ENCODE measurements at regions not wholly inside any gene's neighbourhood (a gene's known extent, or its start where the extent isn't known, plus 50 kb on each side); places are given as distances from the start of the nearest gene placed in this dataset.

DNA sequence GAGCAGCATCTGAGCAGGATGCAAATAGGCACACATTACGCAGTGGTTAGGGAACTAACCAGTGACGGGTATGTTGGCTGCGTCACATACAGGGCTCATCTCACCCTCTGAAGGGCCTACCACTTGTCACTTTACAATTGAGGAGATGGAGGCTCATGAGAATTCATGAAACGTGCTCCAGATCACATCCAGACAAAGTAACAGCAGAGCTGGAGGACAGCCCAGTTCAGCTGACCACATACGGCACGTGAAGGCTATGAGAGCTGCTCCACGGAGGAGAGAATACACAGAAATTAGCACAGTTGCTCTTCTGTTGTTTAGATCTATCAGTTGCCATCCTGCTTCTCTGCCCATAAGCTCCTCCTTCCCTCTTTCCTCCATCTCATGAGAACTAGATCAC lies 78.4 kb downstream of the FAM9B start:
- Histone ChIP-seq H3K27ac (ENCODE audit: low read length, poor library complexity, severe bottlenecking) (no peak overlapping the region), H3K27me3 (ENCODE audit: control insufficient read depth in 1 of 2, insufficient read depth in 1 of 2, low read length in 2 of 2) (peaks cover 0 to 26% of the 10 kb centered on the region in 2 experiments), H3K36me3 (ENCODE audit: control insufficient read depth in 1 of 2, insufficient read depth in 2 of 2, low read depth in 1 of 2, low read length in 2 of 2) (no peaks in the 10 kb centered on the region), H4K91ac (ENCODE audit: low read length) (no peak overlapping the region), H4K8ac (ENCODE audit: low read length) (no peak overlapping the region), H3K14ac (ENCODE audit: low read length in 2 of 2) (no peak overlapping the region), H3K4me3 (ENCODE audit: insufficient read depth in 1 of 2, low read depth in 1 of 2, low read length in 2 of 2) (no peak overlapping the region), H2AK5ac (ENCODE audit: low read length, severe bottlenecking) (no peak overlapping the region), H3K4me2 (ENCODE audit: low read length, poor library complexity, severe bottlenecking) (no peak overlapping the region), H3K79me1 (replicated peaks; ENCODE audit: low read length, poor library complexity, severe bottlenecking) (no peaks in the 10 kb centered on the region), H2BK120ac (ENCODE audit: low read depth, low read length) (no peak overlapping the region), H3K4ac (ENCODE audit: low read depth in 1 of 2, low read length in 2 of 2) (no peak overlapping the region), H3K9ac (ENCODE audit: low read length) (no peak overlapping the region), H2BK12ac (ENCODE audit: low read length in 2 of 2) (no peak overlapping the region), H3K18ac (ENCODE audit: low read depth in 1 of 2, low read length in 2 of 2) (no peak overlapping the region), H2BK15ac (ENCODE audit: low read depth, poor library complexity, severe bottlenecking) (no peak overlapping the region), H3K23ac (ENCODE audit: low read length in 2 of 2) (no peak overlapping the region), H3K9me3 (ENCODE audit: control insufficient read depth, low read length) (no peaks in the 10 kb centered on the region), H2AFZ (ENCODE audit: low read depth, low read length) (no peak overlapping the region), H3K4me1 (ENCODE audit: control insufficient read depth, insufficient read depth, low read depth, low read length) (peaks cover 1% of the 10 kb centered on the region), H2BK5ac (ENCODE audit: low read depth, low read length, poor library complexity, severe bottlenecking) (no peak overlapping the region)
- no peak for DNase-seq
- 92% methylated on average over 7 of the region's 7 CpGs for WGBS

DNA sequence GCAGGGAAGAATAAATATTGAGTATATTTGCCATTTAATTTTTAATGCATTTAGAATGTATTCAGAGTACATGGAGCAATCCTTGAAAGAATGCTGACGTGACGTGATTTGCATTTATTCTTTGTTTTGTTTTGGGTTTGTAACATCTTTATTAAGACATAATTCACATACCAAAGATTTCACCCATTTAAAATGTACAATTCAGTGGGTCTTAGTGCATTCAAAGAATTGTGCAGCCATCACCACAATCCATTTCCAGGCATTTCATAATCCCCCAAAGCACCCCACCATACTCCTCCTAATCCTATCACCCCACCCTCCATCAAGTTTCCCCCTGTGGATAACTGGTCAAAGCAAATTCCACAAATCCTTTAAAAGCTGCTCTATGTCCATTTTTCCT lies 87.4 kb downstream of the FAM9B start:
- H3K4me2 ChIP-seq (ENCODE audit: low read length, poor library complexity, severe bottlenecking) = no peak overlapping the region
- H3K18ac ChIP-seq (ENCODE audit: low read depth in 1 of 2, low read length in 2 of 2) = no peak overlapping the region
- no peak overlapping the region for H3K23ac ChIP-seq (ENCODE audit: low read length in 2 of 2)
- H2BK120ac ChIP-seq (ENCODE audit: low read depth, low read length) = no peak overlapping the region
- no peak overlapping the region for H3K4me3 ChIP-seq (ENCODE audit: insufficient read depth in 1 of 2, low read depth in 1 of 2, low read length in 2 of 2)
- H4K91ac ChIP-seq (ENCODE audit: low read length) = no peak overlapping the region
- no CpG with 5 or more reads among the region's 2 CpGs for WGBS
- H3K4me1 ChIP-seq (ENCODE audit: control insufficient read depth, insufficient read depth, low read depth, low read length) = no peaks in the 10 kb centered on the region
- H2AFZ ChIP-seq (ENCODE audit: low read depth, low read length) = no peak overlapping the region
- no peak overlapping the region for H3K9ac ChIP-seq (ENCODE audit: low read length)
- H2AK5ac ChIP-seq (ENCODE audit: low read length, severe bottlenecking) = no peak overlapping the region
- no peak overlapping the region for H4K8ac ChIP-seq (ENCODE audit: low read length)
- no peaks in the 10 kb centered on the region for H3K36me3 ChIP-seq (ENCODE audit: control insufficient read depth in 1 of 2, insufficient read depth in 2 of 2, low read depth in 1 of 2, low read length in 2 of 2)
- H3K4ac ChIP-seq (ENCODE audit: low read depth in 1 of 2, low read length in 2 of 2) = no peak overlapping the region
- no peak overlapping the region for H2BK15ac ChIP-seq (ENCODE audit: low read depth, poor library complexity, severe bottlenecking)
- H3K27ac ChIP-seq (ENCODE audit: low read length, poor library complexity, severe bottlenecking) = no peak overlapping the region
- H3K9me3 ChIP-seq (ENCODE audit: control insufficient read depth, low read length) = no peaks in the 10 kb centered on the region
- no peak for DNase-seq
- no peaks in the 10 kb centered on the region for H3K79me1 ChIP-seq (replicated peaks; ENCODE audit: low read length, poor library complexity, severe bottlenecking)
- no peak overlapping the region for H2BK12ac ChIP-seq (ENCODE audit: low read length in 2 of 2)
- peaks cover 0 to 6% of the 10 kb centered on the region in 2 experiments for H3K27me3 ChIP-seq (ENCODE audit: control insufficient read depth in 1 of 2, insufficient read depth in 1 of 2, low read length in 2 of 2)
- no peak overlapping the region for H3K14ac ChIP-seq (ENCODE audit: low read length in 2 of 2)
- no peak overlapping the region for H2BK5ac ChIP-seq (ENCODE audit: low read depth, low read length, poor library complexity, severe bottlenecking)

DNA sequence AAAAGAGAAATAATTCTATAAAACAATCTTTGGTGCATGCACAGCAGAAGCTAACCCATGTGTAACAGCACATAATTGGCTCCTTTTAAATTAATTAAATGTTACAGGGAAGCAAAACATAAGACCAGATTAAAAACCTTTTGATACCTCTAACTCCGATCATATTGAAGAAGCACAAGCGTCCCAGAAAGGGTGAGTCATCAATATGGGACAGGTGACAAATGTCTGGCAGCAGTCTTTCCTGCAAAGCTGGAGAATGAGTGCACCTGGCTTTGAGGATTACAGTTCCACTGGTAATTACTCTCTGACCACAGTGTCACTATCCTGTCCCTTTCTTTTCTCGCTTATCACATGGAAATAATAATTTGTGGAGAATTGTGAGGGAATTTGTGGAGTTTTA lies 94.6 kb downstream of the FAM9B start:
- no peaks in the 10 kb centered on the region for H3K9me3 ChIP-seq (ENCODE audit: control insufficient read depth, low read length)
- no peaks in the 10 kb centered on the region for H3K36me3 ChIP-seq (ENCODE audit: control insufficient read depth in 1 of 2, insufficient read depth in 2 of 2, low read depth in 1 of 2, low read length in 2 of 2)
- H2AFZ ChIP-seq (ENCODE audit: low read depth, low read length) = no peak overlapping the region
- H4K8ac ChIP-seq (ENCODE audit: low read length) = no peak overlapping the region
- no peak overlapping the region for H3K23ac ChIP-seq (ENCODE audit: low read length in 2 of 2)
- no peak overlapping the region for H3K4ac ChIP-seq (ENCODE audit: low read depth in 1 of 2, low read length in 2 of 2)
- H3K4me1 ChIP-seq (ENCODE audit: control insufficient read depth, insufficient read depth, low read depth, low read length) = no peaks in the 10 kb centered on the region
- 60% methylated on average over 1 of the region's 3 CpGs for WGBS
- no peak overlapping the region for H4K91ac ChIP-seq (ENCODE audit: low read length)
- no peak overlapping the region for H2BK12ac ChIP-seq (ENCODE audit: low read length in 2 of 2)
- no peak for DNase-seq
- H3K9ac ChIP-seq (ENCODE audit: low read length) = no peak overlapping the region
- no peak overlapping the region for H3K4me3 ChIP-seq (ENCODE audit: insufficient read depth in 1 of 2, low read depth in 1 of 2, low read length in 2 of 2)
- H2BK120ac ChIP-seq (ENCODE audit: low read depth, low read length) = no peak overlapping the region
- no peak overlapping the region for H3K14ac ChIP-seq (ENCODE audit: low read length in 2 of 2)
- no peak overlapping the region for H3K27ac ChIP-seq (ENCODE audit: low read length, poor library complexity, severe bottlenecking)
- H3K18ac ChIP-seq (ENCODE audit: low read depth in 1 of 2, low read length in 2 of 2) = no peak overlapping the region
- no peak overlapping the region for H2AK5ac ChIP-seq (ENCODE audit: low read length, severe bottlenecking)
- H2BK15ac ChIP-seq (ENCODE audit: low read depth, poor library complexity, severe bottlenecking) = no peak overlapping the region
- no peaks in the 10 kb centered on the region for H3K79me1 ChIP-seq (replicated peaks; ENCODE audit: low read length, poor library complexity, severe bottlenecking)
- H2BK5ac ChIP-seq (ENCODE audit: low read depth, low read length, poor library complexity, severe bottlenecking) = no peak overlapping the region
- H3K27me3 ChIP-seq (ENCODE audit: control insufficient read depth in 1 of 2, insufficient read depth in 1 of 2, low read length in 2 of 2) = peaks cover 0 to 5% of the 10 kb centered on the region in 2 experiments
- H3K4me2 ChIP-seq (ENCODE audit: low read length, poor library complexity, severe bottlenecking) = no peak overlapping the region

DNA sequence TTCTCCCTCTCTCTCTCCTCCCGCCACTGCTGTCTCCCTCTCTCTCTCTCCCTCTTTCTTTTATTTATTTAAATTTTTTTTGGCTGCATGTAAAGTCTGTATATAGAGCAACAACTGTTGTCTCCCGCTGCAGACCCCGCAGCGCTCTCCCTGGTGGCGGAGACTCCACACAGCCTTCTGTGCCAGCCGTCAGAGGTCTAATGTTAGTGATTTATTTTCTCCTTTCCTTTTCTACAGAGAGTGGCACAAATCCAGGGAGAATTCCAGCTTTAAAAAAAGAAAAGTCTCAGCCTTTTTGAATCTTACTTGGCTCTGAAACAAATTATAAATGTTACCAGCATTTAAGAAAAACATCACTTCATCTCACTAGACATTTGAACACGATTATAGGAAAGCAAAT lies 106.2 kb downstream of the FAM9B start:
- Histone ChIP-seq H3K79me1 (replicated peaks; ENCODE audit: low read length, poor library complexity, severe bottlenecking) (no peaks in the 10 kb centered on the region), H2AFZ (ENCODE audit: low read depth, low read length) (no peak overlapping the region), H3K9me3 (ENCODE audit: control insufficient read depth, low read length) (no peaks in the 10 kb centered on the region), H3K4ac (ENCODE audit: low read depth in 1 of 2, low read length in 2 of 2) (no peak overlapping the region), H3K27ac (ENCODE audit: low read length, poor library complexity, severe bottlenecking) (no peak overlapping the region), H3K14ac (ENCODE audit: low read length in 2 of 2) (no peak overlapping the region), H2BK12ac (ENCODE audit: low read length in 2 of 2) (no peak overlapping the region), H4K91ac (ENCODE audit: low read length) (no peak overlapping the region), H3K9ac (ENCODE audit: low read length) (no peak overlapping the region), H3K4me2 (ENCODE audit: low read length, poor library complexity, severe bottlenecking) (no peak overlapping the region), H3K27me3 (ENCODE audit: control insufficient read depth in 1 of 2, insufficient read depth in 1 of 2, low read length in 2 of 2) (peaks cover 0 to 11% of the 10 kb centered on the region in 2 experiments), H3K4me3 (ENCODE audit: insufficient read depth in 1 of 2, low read depth in 1 of 2, low read length in 2 of 2) (no peak overlapping the region), H3K18ac (ENCODE audit: low read depth in 1 of 2, low read length in 2 of 2) (no peak overlapping the region), H2BK120ac (ENCODE audit: low read depth, low read length) (no peak overlapping the region), H4K8ac (ENCODE audit: low read length) (no peak overlapping the region), H3K23ac (ENCODE audit: low read length in 2 of 2) (no peak overlapping the region), H2BK15ac (ENCODE audit: low read depth, poor library complexity, severe bottlenecking) (no peak overlapping the region), H3K36me3 (ENCODE audit: control insufficient read depth in 1 of 2, insufficient read depth in 2 of 2, low read depth in 1 of 2, low read length in 2 of 2) (no peaks in the 10 kb centered on the region), H3K4me1 (ENCODE audit: control insufficient read depth, insufficient read depth, low read depth, low read length) (no peaks in the 10 kb centered on the region), H2BK5ac (ENCODE audit: low read depth, low read length, poor library complexity, severe bottlenecking) (no peak overlapping the region), H2AK5ac (ENCODE audit: low read length, severe bottlenecking) (no peak overlapping the region)
- 93% methylated on average over 4 of the region's 7 CpGs for WGBS
- no peak for DNase-seq
